Neural cell (in vitro differentiated cells): ENCODE measurements at regions not wholly inside any gene's neighbourhood (a gene's known extent, or its start where the extent isn't known, plus 50 kb on each side); places are given as distances from the start of the nearest gene placed in this dataset.

Experiments used
- H2AFZ ChIP-seq: fragments of 200-600, 300-800 bp; sonication (generic), shearing (Covaris generic); 2 replicates; pipeline ENCODE4 v1.6.0; 2014; ENCODE audit warnings: low read depth, mild to moderate bottlenecking, antibody characterized with exemption, low read length, moderate library complexity
- H3F3A ChIP-seq: fragments of 200-600 bp; shearing (Covaris generic); 2 replicates; pipeline ENCODE4 v1.6.1; 2016; ENCODE audit warnings: mild to moderate bottlenecking, moderate library complexity, mixed read lengths, antibody characterized with exemption, low read length; ENCODE audit not compliant: insufficient read depth, poor library complexity, severe bottlenecking
- H3K27ac ChIP-seq: fragments of 200-600, 300-800 bp; sonication (generic), shearing (Covaris generic); 2 replicates; pipeline ENCODE4 v1.5.1; 2014; ENCODE audit warnings: mild to moderate bottlenecking, low read length, moderate library complexity
- H3K27me3 ChIP-seq: fragments of 300-800, 200-600 bp; sonication (generic), shearing (Covaris generic); 2 replicates; pipeline ENCODE4 v1.6.0; 2014; ENCODE audit warnings: mild to moderate bottlenecking, low read depth, low read length, moderate library complexity; ENCODE audit not compliant: insufficient read depth
- H3K36me3 ChIP-seq: fragments of 300-800, 200-600 bp; sonication (generic), shearing (Covaris generic); 2 replicates; pipeline ENCODE4 v1.5.1; 2014; ENCODE audit warnings: mild to moderate bottlenecking, antibody characterized with exemption, low read length, moderate library complexity; ENCODE audit not compliant: insufficient read depth
- H3K4me2 ChIP-seq: fragments of 300-800, 200-600 bp; sonication (generic), shearing (Covaris generic); 2 replicates; pipeline ENCODE4 v1.6.0; 2014; ENCODE audit warnings: mild to moderate bottlenecking, low read length
- H3K4me3 ChIP-seq: fragments of 300-800, 200-600 bp; sonication (generic), shearing (Covaris generic); 2 replicates; pipeline ENCODE4 v1.5.1; 2014; ENCODE audit warnings: mild to moderate bottlenecking, low read length, moderate library complexity
- H3K79me2 ChIP-seq: fragments of 200-600 bp; shearing (Covaris generic); replicated peaks from 2 replicates; pipeline ENCODE4 v1.6.0; 2014; ENCODE audit warnings: mild to moderate bottlenecking, low read length, moderate library complexity; ENCODE audit not compliant: insufficient read depth
- H3K9ac ChIP-seq: fragments of 300-800, 200-600 bp; sonication (generic), shearing (Covaris generic); 2 replicates; pipeline ENCODE4 v1.6.1; 2016; ENCODE audit warnings: mild to moderate bottlenecking, low read length, mixed read lengths
- H3K9me2 ChIP-seq: fragments of 200-600 bp; shearing (Covaris generic); 2 replicates; pipeline ENCODE4 v1.6.1; 2016; ENCODE audit warnings: mild to moderate bottlenecking, low read length, mixed read lengths; ENCODE audit not compliant: insufficient read depth
- H3K9me3 ChIP-seq: fragments of 200-600, 300-800 bp; sonication (generic), shearing (Covaris generic); 2 replicates; pipeline ENCODE4 v1.6.1; 2016; ENCODE audit warnings: mild to moderate bottlenecking, mixed run types, low read length, moderate library complexity, mixed read lengths
- H4K20me1 ChIP-seq: fragments of 200-600 bp; shearing (Covaris generic); 2 replicates; pipeline ENCODE4 v1.6.1; 2016; ENCODE audit warnings: mild to moderate bottlenecking, mixed run types; ENCODE audit not compliant: insufficient read depth
- CTCF ChIP-seq: fragments of 450-650 bp; IDR thresholded peaks from 2 replicates; pipeline ENCODE4 v1.5.1; 2014; ENCODE audit warnings: antibody characterized with exemption, mild to moderate bottlenecking, moderate library complexity; ENCODE audit not compliant: poor library complexity, severe bottlenecking
- EP300 ChIP-seq: fragments of 450-650 bp; conservative IDR thresholded peaks from 2 replicates; pipeline ENCODE4 v1.6.1; 2014; ENCODE audit warnings: antibody characterized with exemption, mild to moderate bottlenecking, moderate library complexity; ENCODE audit not compliant: poor library complexity, severe bottlenecking
- EZH2 ChIP-seq: fragments of 200-600, 300-800 bp; shearing (Covaris generic), sonication (generic); IDR thresholded peaks from 2 replicates; pipeline ENCODE4 v1.6.1; 2014; ENCODE audit warnings: antibody characterized with exemption, low read length, borderline replicate concordance, mild to moderate bottlenecking; ENCODE audit not compliant: insufficient read depth, poor library complexity, severe bottlenecking
- MXI1 ChIP-seq: fragments of 450-650 bp; conservative IDR thresholded peaks from 2 replicates; pipeline ENCODE4 v1.6.1; 2014; ENCODE audit warnings: antibody characterized with exemption, mild to moderate bottlenecking; ENCODE audit not compliant: poor library complexity, severe bottlenecking
- POLR2AphosphoS5 ChIP-seq: IDR thresholded peaks from 2 replicates; pipeline ENCODE4 v1.6.1; 2012
- RAD21 ChIP-seq: fragments of 450-650 bp; conservative IDR thresholded peaks from 2 replicates; pipeline ENCODE4 v1.6.1; 2014; ENCODE audit warnings: antibody characterized with exemption, mild to moderate bottlenecking, moderate library complexity
- REST ChIP-seq: IDR thresholded peaks from 2 replicates; pipeline ENCODE4 v1.6.1; 2012; ENCODE audit warnings: borderline replicate concordance
- SMC3 ChIP-seq: fragments of 450-650 bp; conservative IDR thresholded peaks from 2 replicates; pipeline ENCODE4 v1.6.1; 2014; ENCODE audit warnings: antibody characterized with exemption, mild to moderate bottlenecking, moderate library complexity; ENCODE audit not compliant: poor library complexity
- TAF1 ChIP-seq: IDR thresholded peaks from 2 replicates; pipeline ENCODE4 v1.6.1; 2012; ENCODE audit warnings: low read depth

- no peak for TF ChIP-seq RAD21
- TF ChIP-seq EZH2 = no peak
- no peak for TF ChIP-seq MXI1
- TF ChIP-seq POLR2AphosphoS5 = no peak
- no peak for TF ChIP-seq SMC3
- no peak for TF ChIP-seq EP300
- TF ChIP-seq REST = no peak
- TF ChIP-seq TAF1 = no peak
- TF ChIP-seq CTCF = no peak
- Histone ChIP-seq H3K36me3 (no peaks in the 10 kb centered on the region), H3K27me3 (no peaks in the 10 kb centered on the region), H3K27ac (no peak overlapping the region), H2AFZ (no peak overlapping the region), H3F3A (no peaks in the 10 kb centered on the region), H3K4me3 (no peak overlapping the region), H4K20me1 (no peaks in the 10 kb centered on the region), H3K9me3 (no peaks in the 10 kb centered on the region), H3K9ac (no peak overlapping the region), H3K4me2 (no peak overlapping the region), H3K79me2 (no peaks in the 10 kb centered on the region), H3K9me2 (no peaks in the 10 kb centered on the region)
Measured at GRCh38 chr19:29075149-29075548, 137.8 kb downstream of the UQCRFS1 start.

GRCh38 chr19:29074579-29074978, 138.4 kb downstream of the UQCRFS1 start:
- H3K79me2 ChIP-seq = no peaks in the 10 kb centered on the region
- H3K36me3 ChIP-seq = no peaks in the 10 kb centered on the region
- no peaks in the 10 kb centered on the region for H3K9me3 ChIP-seq
- H3K4me2 ChIP-seq = no peak overlapping the region
- no peaks in the 10 kb centered on the region for H3K27me3 ChIP-seq
- no peaks in the 10 kb centered on the region for H3K9me2 ChIP-seq
- TF ChIP-seq EZH2 = no peak
- no peak for TF ChIP-seq TAF1
- no peak for TF ChIP-seq POLR2AphosphoS5
- TF ChIP-seq SMC3 = no peak
- no peak for TF ChIP-seq EP300
- no peak for TF ChIP-seq RAD21
- TF ChIP-seq CTCF = no peak
- H4K20me1 ChIP-seq = no peaks in the 10 kb centered on the region
- H3K9ac ChIP-seq = no peak overlapping the region
- H3F3A ChIP-seq = no peaks in the 10 kb centered on the region
- no peak overlapping the region for H3K27ac ChIP-seq
- H3K4me3 ChIP-seq = no peak overlapping the region
- H2AFZ ChIP-seq = no peak overlapping the region
